DOHH2 (cell line): ENCODE measurements at regions not wholly inside any gene's neighbourhood (a gene's known extent, or its start where the extent isn't known, plus 50 kb on each side); places are given as distances from the start of the nearest gene placed in this dataset.

Source experiments
- H3F3A ChIP-seq: fragments of 200-600 bp; sonication (generic), shearing (Covaris generic); 2 replicates; pipeline ENCODE4 v1.6.0; 2016; ENCODE audit warnings: antibody characterized with exemption, mild to moderate bottlenecking; ENCODE audit not compliant: control insufficient read depth, insufficient read depth
- H3K27ac ChIP-seq: fragments of 200-600 bp; sonication (generic); 2 replicates; pipeline ENCODE4 v1.5.1; 2014; ENCODE audit warnings: low read depth, mild to moderate bottlenecking, low read length, moderate library complexity
- H3K27me3 ChIP-seq: fragments of 200-600 bp; sonication (generic); 2 replicates; pipeline ENCODE4 v1.6.1; 2014; ENCODE audit warnings: mild to moderate bottlenecking, low read length, mixed read lengths; ENCODE audit not compliant: control insufficient read depth
- H3K36me3 ChIP-seq: fragments of 200-600 bp; sonication (generic); 2 replicates; pipeline ENCODE4 v1.6.1; 2014; ENCODE audit warnings: mild to moderate bottlenecking, low read length, moderate library complexity, mixed read lengths; ENCODE audit not compliant: control insufficient read depth
- H3K4me1 ChIP-seq: fragments of 200-600 bp; sonication (generic); 2 replicates; pipeline ENCODE4 v1.6.1; 2014; ENCODE audit warnings: mild to moderate bottlenecking, low read length, mixed read lengths; ENCODE audit not compliant: control insufficient read depth
- H3K4me2 ChIP-seq: fragments of 200-600 bp; sonication (generic); 2 replicates; pipeline ENCODE4 v1.6.0; 2014; ENCODE audit warnings: mild to moderate bottlenecking, low read length, moderate library complexity
- H3K4me3 ChIP-seq: fragments of 200-600 bp; sonication (generic); 2 replicates; pipeline ENCODE4 v1.5.1; 2014; ENCODE audit warnings: mild to moderate bottlenecking, low read length, mixed read lengths
- H3K79me2 ChIP-seq: fragments of 200-600 bp; sonication (generic); 2 replicates; pipeline ENCODE4 v1.6.1; 2014; ENCODE audit warnings: mild to moderate bottlenecking, low read length, mixed read lengths; ENCODE audit not compliant: control insufficient read depth
- H3K9me2 ChIP-seq: fragments of 200-600 bp; sonication (generic); replicated peaks from 2 replicates; pipeline ENCODE4 v1.6.1; 2014; ENCODE audit warnings: mild to moderate bottlenecking, low read length, mixed read lengths; ENCODE audit not compliant: control insufficient read depth
- H3K9me3 ChIP-seq: fragments of 200-600 bp; sonication (generic); 2 replicates; pipeline ENCODE4 v1.6.1; 2014; ENCODE audit warnings: antibody characterized with exemption, low read length, mixed read lengths; ENCODE audit not compliant: control insufficient read depth, insufficient read depth
- H4K20me1 ChIP-seq: fragments of 200-600 bp; sonication (generic); 2 replicates; pipeline ENCODE4 v1.6.0; 2014; ENCODE audit warnings: low read depth, mild to moderate bottlenecking, antibody characterized with exemption, low read length, moderate library complexity; ENCODE audit not compliant: control insufficient read depth, insufficient read depth
- CTCF ChIP-seq: fragments of 200-600 bp; sonication (generic); IDR thresholded peaks from one replicate; pipeline ENCODE4 v1.5.1; 2014; ENCODE audit warnings: antibody characterized with exemption, mild to moderate bottlenecking, low read depth, low read length; ENCODE audit not compliant: poor library complexity, severe bottlenecking
- EZH2phosphoT487 ChIP-seq: fragments of 200-600 bp; sonication (generic); IDR thresholded peaks from 2 replicates; pipeline ENCODE4 v1.6.1; 2017; ENCODE audit warnings: borderline replicate concordance, mild to moderate bottlenecking, antibody characterized with exemption, low read length, moderate library complexity, mixed read lengths

DNA sequence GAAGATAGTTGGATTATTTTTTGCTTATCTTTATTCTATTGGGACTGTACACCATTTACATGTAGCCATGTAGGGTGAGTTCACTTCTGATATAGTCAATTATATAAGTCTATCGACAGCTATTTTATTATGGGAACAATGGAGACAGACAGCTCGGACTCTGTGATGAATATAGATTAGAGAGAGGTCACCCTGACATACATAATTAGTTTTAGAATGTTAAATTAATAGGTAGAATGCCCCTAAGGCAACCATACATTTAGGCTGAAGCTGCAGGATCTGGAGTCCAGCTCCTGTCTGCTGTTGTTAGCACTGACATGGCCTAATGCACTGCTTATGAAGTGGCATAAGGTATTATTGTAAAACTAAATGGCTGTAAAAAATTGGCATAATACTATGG, 700.8 kb downstream of the MAT2B start:
- H3K9me2 ChIP-seq, result no peaks in the 10 kb centered on the region
- H3K4me1 ChIP-seq, result no peaks in the 10 kb centered on the region
- no peaks in the 10 kb centered on the region for H4K20me1 ChIP-seq
- H3F3A ChIP-seq, result no peaks in the 10 kb centered on the region
- H3K4me2 ChIP-seq, result no peak overlapping the region
- H3K4me3 ChIP-seq, result no peak overlapping the region
- H3K36me3 ChIP-seq, result no peaks in the 10 kb centered on the region
- no peak overlapping the region for H3K27ac ChIP-seq
- H3K27me3 ChIP-seq, result no peaks in the 10 kb centered on the region
- no peaks in the 10 kb centered on the region for H3K79me2 ChIP-seq
- TF ChIP-seq EZH2phosphoT487 (no peak), CTCF (no peak)
- no peaks in the 10 kb centered on the region for H3K9me3 ChIP-seq

DNA sequence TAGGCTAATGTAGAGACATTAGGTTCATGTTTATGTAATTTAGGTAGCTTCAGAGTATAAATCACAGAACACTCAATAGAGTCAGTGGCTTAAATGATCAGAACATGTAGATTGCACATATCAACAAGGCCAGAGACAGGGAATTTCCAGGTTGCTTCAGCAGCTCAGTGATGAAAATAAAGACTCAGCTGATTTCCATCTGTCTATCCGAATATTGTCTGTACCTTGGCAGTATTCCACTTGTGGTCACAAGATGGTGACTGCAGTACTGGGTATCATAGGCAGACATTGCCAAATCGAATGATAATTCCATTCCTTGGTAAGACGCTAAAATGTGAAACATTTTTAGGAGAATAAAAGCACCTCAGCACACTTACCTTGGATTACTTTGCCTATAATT, 702.2 kb downstream of the MAT2B start:
- no peak overlapping the region for H3K4me3 ChIP-seq
- no peaks in the 10 kb centered on the region for H3K9me3 ChIP-seq
- no peaks in the 10 kb centered on the region for H3K27me3 ChIP-seq
- H3K4me1 ChIP-seq, result no peaks in the 10 kb centered on the region
- H3K79me2 ChIP-seq, result no peaks in the 10 kb centered on the region
- H3K36me3 ChIP-seq, result no peaks in the 10 kb centered on the region
- H3K27ac ChIP-seq, result no peak overlapping the region
- H3F3A ChIP-seq, result no peaks in the 10 kb centered on the region
- H4K20me1 ChIP-seq, result no peaks in the 10 kb centered on the region
- H3K4me2 ChIP-seq, result no peak overlapping the region
- no peaks in the 10 kb centered on the region for H3K9me2 ChIP-seq
- no peak for TF ChIP-seq CTCF
- no peak for TF ChIP-seq EZH2phosphoT487

GRCh38 chr5:164210491-164210890, 705.1 kb downstream of the MAT2B start:
- H3K36me3 ChIP-seq, result no peaks in the 10 kb centered on the region

More at GRCh38 chr5:164210491-164210890, 705.1 kb downstream of the MAT2B start:
- TF ChIP-seq EZH2phosphoT487 (no peak), CTCF (no peak)
- no peaks in the 10 kb centered on the region for H3K9me3 ChIP-seq
- H3K4me1 ChIP-seq, result no peaks in the 10 kb centered on the region
- H3K9me2 ChIP-seq, result no peaks in the 10 kb centered on the region
- no peaks in the 10 kb centered on the region for H4K20me1 ChIP-seq
- H3K27ac ChIP-seq, result no peak overlapping the region
- H3K4me2 ChIP-seq, result no peak overlapping the region
- H3K79me2 ChIP-seq, result no peaks in the 10 kb centered on the region
- no peak overlapping the region for H3K4me3 ChIP-seq
- H3K27me3 ChIP-seq, result no peaks in the 10 kb centered on the region
- H3F3A ChIP-seq, result no peaks in the 10 kb centered on the region
